ENCODE measurements at regions not wholly inside any gene's neighbourhood (a gene's known extent, or its start where the extent isn't known, plus 50 kb on each side); places are given as distances from the start of the nearest gene placed in this dataset.
"Not testable (repeated sequence)": the region's sequence is repeated elsewhere in the genome, so short reads cannot be mapped to it uniquely, and the experiment has no call there.

DNA sequence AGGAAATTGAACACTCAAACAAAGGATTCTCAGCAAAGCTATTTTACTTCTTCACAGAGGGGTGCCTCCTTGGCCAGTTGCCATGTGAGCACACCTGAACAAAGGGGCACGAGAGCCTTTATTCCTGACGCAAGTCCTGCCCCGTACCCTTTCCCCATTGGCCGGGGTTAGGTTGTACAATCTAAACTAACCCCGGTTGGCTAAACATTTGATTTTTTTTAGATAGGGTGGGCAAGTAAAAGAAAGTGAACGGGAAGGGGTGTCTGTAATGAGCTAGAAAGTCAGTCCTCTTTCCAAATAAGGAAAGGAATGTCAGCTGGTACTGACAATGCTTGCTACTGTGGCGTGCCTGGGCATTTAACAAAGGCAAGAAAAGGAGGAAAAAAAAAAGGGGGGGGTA lies 135.5 kb upstream of the CDKN3 start:
- DNase-seq, result no peak

DNA sequence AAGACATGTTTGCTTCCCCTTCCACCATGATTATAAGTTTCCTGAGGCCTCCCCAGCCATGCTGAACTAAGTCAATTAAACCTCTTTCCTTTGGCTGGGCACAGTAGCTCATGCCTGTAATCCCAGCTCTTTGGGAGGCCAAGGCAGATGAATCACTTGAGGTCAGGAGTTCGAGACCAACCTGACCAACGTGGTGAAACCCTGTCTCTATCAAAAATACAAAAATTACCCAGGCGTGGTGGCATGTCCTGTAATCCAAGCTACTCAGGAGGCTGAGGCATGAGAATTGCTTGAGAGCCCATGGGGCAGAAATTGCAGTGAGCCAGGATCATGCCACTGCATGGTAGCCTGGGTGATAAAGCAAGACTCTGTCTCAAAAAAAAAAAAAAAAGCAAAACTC lies 130.2 kb upstream of the CDKN3 start:
- not testable (repeated sequence) for DNase-seq

DNA sequence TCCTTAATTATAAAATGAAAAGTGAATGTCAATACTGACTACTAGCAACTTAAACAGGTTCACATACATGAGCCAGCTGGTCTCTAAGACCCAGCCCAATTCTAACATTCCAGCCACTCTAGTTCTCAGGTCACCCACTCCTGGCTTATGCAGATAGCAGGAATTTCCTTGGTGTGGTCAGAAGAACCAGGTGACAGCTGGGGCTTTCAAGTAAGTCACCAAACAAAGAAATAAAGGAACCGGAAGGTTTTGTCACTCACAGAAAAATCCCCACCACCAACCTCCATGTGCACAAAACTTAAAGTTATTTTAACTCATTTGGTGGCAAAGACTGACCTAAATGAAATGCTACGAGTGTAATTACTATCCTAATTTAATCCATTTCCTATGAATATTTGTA lies 129.6 kb upstream of the CDKN3 start:
- no peak for DNase-seq

DNA sequence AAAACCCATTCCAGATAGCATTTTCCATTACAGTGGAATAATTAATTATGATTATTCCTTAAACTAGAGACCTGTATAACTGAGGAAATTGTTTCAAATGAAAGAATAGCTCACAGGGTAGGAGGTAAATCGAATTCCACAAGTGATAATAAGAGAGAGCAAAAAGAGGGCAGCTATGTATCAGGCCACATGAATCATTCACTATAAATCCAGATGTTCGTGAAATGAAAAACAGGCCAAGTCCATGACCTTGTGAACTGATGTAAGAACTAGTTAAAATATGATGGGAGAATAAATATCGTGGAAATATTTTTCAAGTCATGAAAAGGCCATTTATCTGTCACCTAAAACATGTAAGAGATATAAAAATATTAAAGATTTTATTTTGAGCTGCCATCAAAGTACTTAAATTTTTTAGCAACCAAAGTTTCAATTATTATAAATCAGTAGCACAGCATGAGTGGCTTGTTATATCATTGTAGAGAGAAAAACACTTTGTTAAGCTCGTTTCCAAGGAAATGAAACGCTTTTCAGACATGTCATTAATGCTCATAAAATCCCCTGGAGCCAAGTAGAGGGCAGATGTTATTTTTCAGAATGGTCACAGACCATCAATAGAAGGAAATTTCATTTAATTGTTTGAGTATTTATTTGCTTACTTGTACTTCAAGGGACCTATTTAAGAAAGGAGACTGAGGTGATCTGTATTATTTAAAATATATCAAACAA lies 120.6 kb upstream of the CDKN3 start:
- DNase-seq, result no peak

DNA sequence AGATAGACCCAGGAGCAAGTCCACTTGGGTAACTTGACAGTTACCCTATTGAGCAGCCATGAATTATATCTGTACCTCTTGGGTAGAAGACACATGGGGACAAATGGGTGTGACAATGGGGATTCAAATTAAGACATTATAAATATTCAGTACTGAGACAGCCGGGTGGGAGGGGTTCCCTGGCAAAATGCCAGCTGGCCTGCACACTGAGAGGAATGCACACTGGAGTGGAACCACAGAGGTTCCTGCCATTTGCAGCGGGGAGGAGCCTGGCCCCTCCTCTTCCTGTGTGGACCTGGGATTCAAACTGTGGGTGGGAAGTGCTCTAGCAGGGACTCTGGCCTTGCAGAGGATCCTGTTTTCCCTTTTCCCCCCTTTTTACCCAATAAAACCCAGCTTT lies 118.7 kb upstream of the CDKN3 start:
- no peak for DNase-seq

DNA sequence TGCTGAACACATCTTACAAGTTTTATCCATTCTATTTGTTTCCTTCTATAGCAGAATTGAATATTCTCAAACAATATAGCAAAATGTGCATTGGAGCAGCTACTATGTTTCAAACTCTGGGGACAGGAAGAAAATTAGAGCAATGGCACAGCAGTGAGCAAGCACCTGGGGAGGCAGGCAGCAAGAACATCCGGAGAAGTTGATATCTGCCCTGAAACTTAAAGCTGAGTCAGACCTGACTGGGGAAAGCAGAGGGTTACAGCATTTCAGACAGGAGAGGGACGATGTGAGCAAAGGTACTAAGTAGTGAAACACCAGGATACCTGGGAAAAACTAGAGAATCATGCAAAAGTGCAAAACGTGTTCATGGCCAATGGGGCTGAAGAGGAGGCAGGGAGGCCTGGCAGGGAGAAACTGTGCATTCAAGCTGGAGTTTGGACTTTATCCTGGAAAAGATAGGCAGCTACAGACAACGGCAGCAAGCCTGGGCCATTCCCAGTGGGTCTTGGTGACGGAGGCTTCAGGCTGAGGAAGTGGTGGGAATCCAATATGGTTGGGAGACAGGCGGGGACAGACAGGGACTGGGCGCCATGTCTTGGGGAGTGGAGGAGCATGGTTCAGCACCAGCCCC lies 118.0 kb upstream of the CDKN3 start:
- no peak for DNase-seq

DNA sequence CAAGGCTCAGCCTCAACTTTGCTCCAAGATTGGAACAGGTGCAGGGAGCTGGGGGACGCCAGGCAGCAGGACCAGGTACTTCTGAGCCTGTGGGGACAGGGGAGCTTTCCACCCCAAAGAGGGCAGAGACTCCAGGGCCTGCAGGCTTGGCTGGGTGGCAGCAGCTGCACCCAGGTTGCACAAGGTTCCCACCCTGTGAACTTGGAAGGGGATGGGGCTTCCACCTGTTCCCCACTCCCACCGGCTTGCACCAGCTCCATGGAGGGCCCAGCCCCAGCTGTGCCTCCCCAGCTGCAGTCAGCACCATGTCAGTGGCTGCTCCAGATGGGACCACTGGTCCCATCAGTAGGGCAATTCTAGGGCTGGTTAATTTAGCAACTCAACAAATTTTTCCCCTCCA lies 114.0 kb upstream of the CDKN3 start:
- no peak for DNase-seq

DNA sequence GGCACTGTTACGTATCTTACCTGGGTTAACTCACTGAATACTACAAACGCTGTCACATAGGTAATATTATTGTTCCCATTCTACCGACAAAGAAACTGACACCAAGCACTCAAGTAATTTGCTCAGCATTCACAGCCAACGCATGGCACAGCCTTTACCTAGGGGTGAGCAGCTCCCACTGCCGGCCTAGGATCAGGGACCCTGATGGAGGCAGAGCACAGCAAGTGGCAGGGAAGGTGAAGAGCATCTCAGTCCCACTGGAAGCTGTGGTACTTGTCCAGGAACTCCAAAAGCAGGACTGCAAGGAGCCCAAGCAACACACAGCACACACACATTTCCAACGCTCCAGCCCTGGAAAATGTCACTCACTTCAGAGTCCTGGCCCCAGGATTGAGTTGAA lies 111.8 kb upstream of the CDKN3 start:
- DNase-seq, result no peak

DNA sequence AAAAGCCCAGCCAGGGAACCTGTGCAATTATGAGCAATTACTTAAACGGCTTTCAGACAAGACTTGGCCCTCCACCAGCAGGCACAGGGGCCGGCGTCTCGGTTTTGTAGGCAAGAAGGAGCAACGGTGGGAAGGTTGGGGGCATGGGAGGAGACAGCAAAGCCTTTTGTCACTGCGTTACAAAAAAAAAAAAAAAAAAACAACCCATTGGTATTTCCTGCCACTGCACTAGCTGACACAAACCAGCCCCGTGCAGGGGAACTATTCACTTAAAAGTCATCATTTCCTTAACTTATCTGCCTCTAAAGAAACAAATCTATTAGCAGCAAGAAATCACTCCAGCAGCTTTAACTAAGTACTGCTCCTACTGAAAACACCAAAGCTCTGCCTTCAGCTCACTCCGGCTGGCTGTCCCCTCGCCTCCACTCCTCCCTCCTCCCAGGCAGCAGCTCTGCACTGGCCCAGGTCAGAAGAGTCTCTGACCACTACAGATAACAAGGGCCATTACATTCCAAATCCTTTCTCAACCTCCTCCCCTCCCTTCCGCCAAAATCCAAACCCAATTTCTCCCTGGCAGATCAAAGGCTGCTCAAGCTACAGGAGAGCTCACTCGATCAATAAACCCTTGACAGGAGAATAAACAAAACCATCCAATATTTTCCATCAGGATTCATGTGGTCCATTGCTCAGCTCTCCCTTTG lies 105.2 kb upstream of the CDKN3 start:
- no peak for DNase-seq

DNA sequence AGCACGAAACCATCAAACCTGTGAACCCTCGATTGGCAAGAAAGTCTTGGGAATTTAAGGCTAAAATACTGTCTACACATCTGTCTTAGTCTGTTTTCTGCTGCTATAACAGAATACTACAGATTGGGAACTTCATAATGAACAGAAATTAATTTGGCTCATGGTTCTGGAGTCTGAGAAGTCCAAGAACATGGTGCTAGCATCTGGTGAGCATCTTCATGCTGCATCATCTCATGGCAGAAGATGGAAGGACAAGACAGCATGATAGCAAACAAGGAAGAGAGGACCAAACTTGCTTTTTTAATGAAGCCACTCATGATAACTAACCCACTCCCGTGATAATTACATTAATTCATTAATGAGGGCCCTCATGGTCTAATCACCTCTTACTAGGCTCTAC lies 102.0 kb upstream of the CDKN3 start:
- no peak for DNase-seq

DNA sequence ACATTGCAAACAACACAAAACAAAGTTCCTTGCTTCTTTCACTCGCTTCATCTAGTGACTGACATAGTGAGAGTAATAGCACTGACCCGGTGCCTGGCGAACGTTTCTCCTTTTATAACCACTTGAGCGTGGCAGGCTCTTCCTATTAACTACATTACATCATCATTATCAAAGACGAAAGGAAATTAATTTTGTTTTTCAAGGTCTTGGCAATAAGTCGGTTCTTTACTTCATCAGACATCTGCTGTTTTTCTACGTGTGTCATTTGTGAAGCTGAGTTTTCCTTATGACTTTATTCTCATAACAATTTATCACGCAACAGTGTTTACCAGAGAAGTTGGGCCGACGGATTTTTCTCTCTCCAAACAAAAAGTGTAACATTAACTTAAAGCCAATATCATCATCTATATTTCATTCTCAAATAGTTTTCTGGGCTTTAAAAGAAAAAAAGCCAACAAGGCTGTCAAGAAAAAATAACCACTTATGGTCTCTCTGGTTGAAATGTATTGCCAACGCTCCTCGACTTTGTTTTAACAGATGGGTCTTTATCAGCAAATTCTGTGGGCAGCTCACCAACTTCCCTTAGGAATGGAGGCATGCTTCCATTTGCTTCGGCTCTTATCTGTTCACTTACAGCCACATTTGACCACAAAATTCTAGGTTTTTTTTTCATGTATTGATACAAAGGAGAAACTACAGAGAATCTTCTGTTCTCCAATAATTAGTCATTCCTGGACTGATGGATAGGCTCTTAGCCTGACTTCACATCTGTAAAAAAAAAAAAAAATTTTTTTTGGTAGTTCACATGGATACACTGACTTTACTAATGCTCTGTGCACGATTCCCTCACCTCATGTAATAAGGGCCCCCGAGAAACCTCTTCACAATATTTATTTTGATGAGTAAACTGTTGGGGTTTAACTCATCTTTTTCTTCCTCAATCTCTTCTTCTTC lies 97.1 kb upstream of the CDKN3 start:
- DNase-seq, result no peak

DNA sequence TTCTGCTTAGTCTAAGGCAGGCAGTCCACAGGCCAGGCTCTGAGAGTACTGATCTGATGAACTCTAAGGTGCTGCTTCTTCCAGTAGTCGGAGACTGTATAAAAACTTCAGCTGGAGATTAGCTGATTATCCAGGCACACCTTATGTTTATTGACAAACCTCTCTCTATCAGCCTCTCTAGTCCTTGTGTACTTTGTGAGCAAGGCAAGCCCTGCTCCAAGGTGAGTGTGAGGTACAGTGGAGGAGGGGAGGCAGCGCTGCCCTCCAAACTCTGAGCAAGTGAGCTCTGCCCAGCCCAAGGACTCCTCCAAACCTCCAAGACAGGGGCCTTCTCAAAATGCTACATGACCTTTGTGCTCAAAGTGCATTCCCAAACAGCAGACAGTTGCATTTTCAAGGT lies 95.9 kb upstream of the CDKN3 start:
- no peak for DNase-seq

DNA sequence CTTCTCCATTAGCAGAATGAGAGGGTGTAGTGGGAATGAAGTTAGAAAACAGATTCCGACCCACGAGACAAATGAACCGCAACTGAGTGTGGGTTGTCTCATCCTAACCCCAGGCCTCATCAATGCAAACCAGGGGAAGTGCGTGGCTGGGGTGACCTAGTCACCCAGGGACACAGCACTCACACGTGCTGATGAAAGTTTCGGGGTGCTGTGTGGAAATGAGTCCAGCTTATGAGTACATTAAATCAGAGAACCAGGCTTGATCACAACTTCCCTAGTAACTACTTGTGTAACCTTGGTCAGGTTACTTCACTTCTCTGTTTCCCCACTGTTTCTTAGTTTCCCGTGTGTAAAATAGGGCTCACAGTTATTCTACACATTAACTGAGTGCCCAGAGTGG lies 95.4 kb upstream of the CDKN3 start:
- no peak for DNase-seq

DNA sequence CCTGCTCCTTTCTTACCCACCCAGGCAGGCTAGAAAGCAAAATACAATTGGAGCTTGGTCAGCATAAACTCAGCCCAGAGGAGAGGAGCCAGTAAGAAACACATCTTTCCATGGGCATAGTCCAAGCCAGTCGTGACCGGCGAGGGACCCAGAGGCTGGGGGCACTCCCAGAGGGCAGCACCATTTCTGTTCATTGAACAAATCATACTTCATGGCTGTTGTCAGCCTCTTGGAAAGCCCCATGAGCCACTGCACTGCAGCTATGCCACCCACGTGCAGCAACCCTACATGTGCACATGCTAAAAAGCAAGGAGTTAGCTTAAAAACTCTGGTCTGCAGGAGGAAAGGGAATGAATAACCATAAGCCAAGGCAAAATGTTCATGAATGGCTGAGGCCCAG lies 90.0 kb upstream of the CDKN3 start:
- DNase-seq, result no peak

DNA sequence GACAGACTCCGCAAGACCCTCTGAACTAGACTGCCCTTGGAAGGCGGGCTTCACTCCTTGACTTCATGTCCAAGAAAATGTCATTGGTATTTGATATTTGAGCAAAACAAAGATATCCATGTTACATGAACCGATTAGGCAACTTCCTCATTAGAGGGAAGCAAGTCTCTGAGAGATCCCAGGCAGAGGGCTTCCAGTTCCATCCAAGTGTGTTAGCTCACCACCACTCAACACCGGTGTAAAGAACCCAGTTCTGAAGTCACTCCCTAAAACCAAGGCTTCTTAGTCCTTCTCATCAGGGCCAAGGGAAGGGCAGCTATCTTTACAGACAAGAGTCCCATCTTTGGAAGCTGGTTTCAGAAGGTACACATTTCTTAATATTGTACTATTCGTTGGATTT lies 87.2 kb upstream of the CDKN3 start:
- no peak for DNase-seq

DNA sequence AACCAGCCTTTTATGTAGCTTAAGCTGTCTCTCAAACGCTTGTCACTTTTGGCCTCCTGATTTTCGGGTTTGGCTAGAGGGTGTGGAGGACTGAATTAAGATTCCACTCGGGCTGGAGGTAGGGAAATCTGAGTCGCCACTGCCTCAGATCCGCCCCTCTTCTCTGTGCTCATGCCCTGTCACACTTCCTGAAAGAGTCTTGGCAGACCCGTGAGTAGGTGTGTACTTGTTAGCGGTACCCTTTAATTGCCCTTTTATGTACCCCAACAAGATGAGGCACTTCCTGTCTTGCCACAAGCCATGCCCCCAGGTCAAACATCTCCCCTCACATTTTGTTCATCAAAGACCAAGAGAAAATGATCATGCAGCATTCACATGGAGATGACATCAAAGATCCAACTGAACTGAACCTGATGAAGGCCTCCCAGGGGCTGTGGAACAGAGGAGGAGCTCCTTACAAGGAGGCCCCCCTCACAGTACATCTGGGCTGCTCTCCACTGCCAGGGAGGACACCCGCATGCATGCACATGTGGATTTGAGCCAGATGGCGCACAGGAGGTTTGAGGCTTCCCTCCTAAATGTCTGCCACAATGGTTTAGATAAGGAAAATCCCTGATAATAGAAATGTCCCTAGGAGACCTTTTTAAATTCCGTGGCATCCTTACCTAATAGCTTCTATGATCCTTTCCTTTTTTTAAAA lies 86.5 kb upstream of the CDKN3 start:
- DNase-seq, result no peak

DNA sequence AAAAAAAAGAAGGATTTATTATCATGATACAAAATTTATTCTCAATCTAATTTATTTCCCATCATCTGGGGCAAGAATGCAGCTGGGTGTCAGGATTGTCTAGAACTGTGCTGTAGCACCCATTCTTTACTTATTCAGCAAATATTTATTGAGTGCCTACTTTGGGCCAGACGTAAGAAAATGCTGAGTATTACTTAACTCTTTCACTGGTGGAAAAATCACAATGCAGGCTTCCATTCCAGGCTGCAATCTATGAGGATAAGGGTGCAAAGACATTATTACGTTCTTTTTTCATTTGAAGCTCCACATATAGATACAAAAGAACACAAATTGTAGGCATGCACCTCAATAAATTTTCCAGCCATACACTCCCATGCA lies 86.0 kb upstream of the CDKN3 start:
- DNase-seq, result no peak

DNA sequence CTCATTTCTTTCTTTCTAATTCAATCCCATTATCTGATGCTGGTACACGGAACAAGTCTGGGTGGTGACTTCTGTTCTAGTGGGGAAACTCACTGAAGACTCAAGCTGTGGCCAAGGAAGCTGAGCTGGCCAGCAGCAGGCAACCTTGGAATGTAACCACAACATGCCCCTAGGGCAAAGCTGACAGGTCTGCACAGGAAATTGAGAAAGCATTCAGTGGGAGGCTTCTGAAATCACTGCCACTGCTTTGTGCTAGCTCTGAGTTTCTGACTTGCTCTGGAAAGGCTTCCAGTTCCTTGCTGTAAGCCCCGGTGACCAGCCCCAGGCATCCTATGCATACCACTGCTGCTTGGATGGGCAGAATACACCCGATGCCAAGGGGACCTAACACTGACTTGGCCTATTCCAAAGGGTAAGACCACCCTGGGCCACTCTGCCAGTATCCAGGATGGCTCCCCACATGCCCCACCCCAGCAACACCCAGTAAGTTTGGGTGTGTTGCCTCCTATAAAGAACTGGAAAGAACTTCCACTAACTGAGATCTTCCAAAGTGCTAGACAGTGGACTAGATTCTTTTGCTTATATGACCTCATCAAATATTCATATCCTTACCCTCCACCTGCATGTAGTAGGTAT lies 84.5 kb upstream of the CDKN3 start:
- DNase-seq, result no peak

DNA sequence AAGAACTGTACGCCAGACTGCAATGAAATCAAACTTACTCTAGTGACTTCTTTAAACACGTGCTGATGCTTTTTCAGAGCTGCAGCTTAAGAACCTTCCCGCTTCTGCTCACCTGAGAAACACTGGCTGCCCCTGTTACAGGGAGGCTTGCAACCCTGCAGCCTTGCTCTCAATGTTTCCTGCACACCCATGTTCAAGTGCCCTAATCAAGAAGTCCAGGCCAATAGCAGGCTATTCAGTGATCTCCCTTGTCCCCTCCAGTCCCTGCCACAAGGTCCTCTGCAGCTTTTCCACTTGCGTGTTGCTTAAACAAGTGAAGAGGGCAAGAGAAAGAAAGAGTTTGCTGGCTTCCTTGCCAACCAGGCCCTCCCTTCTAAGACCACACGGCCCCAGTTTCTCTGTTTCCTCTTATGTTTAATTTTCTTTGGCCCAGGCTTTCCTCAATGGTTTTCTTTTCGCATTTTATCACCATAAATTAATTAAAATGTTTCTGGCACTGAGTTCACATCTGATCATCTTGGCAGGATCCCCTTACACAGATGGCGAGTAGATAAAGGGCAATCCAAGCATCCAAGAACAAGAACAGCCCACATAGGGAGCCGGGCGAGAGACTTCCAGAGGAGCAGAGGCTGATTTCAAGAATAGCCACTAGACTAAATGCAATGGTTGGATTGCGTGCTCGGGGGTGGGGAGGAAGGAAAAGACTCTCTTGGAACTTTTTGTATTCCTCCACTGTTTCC lies 82.3 kb upstream of the CDKN3 start:
- no peak for DNase-seq

DNA sequence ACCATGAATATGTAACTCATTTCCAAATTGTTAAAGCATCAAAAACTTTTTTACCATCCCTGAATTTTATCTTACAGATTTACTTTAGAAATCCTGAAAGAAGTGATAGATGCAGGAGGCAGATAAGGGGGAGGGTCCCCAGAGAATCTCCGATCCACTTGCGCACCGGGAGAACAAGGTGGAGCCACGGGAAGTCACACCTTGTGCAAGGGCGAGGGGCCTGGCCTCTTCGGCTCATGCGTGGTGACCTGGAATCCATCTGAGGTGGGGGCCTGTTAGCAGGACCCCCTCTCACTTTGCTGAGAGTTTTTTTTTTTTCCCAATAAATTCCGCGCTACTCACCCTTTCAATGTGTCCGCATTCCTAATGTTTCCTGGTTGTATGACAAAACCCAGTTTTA lies 80.2 kb upstream of the CDKN3 start:
- DNase-seq, result no peak

DNA sequence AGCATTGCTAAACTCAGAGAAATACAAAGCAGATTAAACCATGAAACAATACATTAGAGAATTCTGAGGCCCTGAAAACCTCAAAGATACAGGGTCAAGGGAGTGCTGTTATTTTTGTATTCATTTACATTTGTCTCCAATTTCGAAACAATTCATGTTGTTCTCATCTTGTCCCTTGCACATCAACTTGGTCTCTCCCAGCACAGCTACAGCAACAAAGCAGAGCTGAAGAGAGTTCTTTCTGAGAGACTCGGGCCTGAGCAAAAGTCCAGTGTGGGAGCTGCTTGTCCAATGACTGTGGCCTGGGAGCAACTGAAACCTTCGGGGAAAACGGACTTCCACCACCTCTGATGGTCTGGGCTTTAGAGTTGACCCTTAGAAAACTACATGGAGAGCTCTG lies 79.4 kb upstream of the CDKN3 start:
- no peak for DNase-seq

Measured in T-helper 1 cell (primary cell).